Testis (tissue), 2 donors: ENCODE measurements at regions not wholly inside any gene's neighbourhood (a gene's known extent, or its start where the extent isn't known, plus 50 kb on each side); places are given as distances from the start of the nearest gene placed in this dataset.

Experiments
- CTCF ChIP-seq, 3 experiments: fragments of 450-650 bp in 2 of 3; fragments of 200-600 bp in 1 of 3; sonication (generic) in 1 of 3; IDR thresholded peaks; one replicate each; pipeline ENCODE4 v1.5.1; 2016 to 2019; ENCODE audit warnings: antibody characterized with exemption in 3 of 3, mild to moderate bottlenecking in 2 of 3, moderate library complexity in 1 of 3
- POLR2A ChIP-seq: fragments of 450-650 bp; IDR thresholded peaks from one replicate; pipeline ENCODE4 v1.6.1; 2017; ENCODE audit warnings: antibody characterized with exemption, mild to moderate bottlenecking, moderate library complexity

- TF ChIP-seq CTCF (IDR thresholded peaks at IDR 0.05) (no peak), POLR2A (no peak)
Observed at GRCh38 chr1:181893937-181894336, 167.6 kb downstream of the ZNF648 start.
